DMS 273 (cell line): ENCODE measurements at regions not wholly inside any gene's neighbourhood (a gene's known extent, or its start where the extent isn't known, plus 50 kb on each side); places are given as distances from the start of the nearest gene placed in this dataset.
"Not testable (repeated sequence)": the region's sequence is repeated elsewhere in the genome, so short reads cannot be mapped to it uniquely, and the experiment has no call there.

Source experiments
- DNase-seq: peaks from one replicate; lab custom pipeline; 2025; ENCODE audit not compliant: unreplicated experiment; lab: John Stamatoyannopoulos, UW

DNA sequence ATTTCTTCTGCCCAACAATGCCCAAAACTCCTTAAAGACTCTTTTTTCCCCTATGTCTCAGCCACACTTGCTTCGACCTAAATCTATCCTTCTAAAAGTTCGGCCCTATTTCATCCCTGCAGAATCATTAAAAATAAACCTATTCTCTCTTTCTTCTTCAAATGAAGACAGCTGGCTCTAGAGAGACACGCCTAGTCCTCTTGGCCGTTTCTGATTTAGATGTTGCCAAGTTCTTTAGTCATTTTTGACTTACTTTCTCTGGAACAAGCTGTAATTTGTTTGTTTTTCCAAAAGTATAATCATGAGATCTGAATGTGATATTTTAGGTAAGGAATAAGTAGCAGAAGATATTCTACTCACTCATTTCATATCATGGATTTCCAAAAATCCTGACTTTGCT, 211.6 kb downstream of the CENPC start:
- no peak for DNase-seq

DNA sequence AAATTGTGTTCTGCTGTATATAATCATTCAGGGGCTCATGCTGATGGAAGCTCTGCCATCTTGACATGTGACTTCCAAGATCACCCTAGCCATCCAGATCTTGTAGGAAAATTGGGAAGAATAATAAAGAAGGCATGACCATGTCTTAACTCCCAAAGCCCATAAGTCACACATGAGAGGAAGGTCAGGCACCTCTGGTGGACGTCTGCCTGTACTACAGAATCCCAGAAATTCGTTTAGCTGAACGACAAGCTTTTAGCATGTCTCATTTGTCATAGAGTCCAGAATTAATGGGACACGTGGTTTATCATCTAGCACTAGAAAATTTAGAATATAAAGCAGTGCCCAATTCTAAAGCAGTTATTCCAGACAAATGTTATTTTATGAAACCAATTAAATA, 212.7 kb downstream of the CENPC start:
- DNase-seq = peak; percentile 37

DNA sequence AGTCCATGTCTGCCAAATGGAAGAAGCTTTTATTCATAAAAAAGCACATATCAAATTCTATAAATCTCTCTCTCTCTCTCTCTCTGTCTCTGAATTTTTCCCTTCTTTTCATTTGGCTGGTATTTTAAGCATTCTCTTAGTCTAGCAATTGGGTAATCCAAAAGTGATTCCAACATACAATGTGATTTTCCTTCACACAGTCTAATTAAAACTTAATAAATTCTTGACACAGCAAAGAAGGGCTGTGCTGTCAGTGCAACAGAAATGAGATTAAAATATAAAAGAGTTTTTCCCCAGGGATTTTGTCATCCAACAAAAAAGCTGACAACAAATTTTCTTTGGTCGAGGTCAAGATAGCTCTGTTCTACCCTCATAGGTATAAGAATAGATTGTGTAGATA, 216.9 kb downstream of the CENPC start:
- no peak for DNase-seq

DNA sequence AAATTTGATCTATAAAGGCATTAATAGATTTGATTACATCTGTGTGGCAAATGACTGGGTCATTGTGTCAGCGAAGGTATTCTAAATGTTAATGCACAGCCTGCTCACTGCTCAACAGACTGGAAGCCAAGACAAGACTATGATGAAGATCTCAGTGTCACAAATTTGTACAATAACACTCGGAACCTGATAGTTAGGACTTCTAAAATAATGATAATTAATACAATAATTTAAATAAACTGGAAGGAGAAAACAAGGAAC, 217.4 kb downstream of the CENPC start:
- no peak for DNase-seq

DNA sequence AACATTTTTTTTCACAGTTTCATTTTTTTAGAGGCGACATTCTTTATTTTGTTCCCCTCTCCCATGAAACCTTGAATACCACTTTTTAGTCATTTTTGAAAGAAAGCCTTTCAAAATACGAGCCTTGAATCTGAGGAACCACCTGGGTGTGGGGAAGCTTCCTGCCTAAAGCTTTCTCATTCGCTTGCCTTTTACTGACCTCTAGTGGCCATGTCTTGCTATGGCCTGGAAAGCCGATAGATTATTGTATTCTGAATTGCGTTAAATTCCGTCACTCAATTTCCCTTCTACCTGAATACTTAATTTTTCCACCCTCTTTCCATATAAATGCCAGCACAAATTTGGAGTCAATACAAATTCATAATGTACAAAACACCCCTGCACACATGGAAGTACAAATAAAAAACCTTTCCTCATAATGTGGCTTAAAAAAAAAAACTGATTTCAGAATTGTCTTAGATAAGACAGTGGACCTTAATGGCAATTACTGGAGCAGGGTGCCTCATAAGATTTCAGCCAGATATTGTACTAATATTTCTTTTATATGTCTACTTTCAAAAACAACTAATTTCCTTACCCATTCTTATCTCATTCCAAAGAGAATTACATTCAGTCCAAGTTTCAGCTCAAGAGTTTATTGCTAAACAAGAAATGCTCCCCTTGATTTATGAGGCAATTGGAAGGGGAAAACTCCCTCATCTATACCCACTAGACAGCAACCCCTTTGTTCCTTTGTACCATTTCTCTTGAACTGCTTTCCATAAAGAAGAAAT, 217.9 kb downstream of the CENPC start:
- DNase-seq = peak; percentile 79

DNA sequence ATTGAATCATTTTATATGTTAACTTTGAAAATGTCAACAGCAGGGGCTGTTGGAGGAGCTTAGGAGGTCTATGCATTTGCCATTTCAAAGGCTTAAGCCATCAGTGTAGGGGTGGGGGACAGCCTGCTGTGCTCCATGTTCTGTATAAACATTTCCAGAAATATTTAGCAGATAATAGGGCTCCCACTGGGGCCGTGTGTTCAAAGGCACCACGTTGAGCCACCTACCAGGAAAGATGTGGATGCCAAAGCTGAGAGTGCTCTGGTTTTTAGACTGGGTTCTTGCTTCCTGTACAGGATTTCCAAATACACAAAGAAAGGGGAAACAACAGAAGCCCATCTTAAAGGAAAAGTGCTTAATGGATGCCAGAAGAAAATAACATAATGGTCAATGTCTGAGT, 219.5 kb downstream of the CENPC start:
- no peak for DNase-seq

DNA sequence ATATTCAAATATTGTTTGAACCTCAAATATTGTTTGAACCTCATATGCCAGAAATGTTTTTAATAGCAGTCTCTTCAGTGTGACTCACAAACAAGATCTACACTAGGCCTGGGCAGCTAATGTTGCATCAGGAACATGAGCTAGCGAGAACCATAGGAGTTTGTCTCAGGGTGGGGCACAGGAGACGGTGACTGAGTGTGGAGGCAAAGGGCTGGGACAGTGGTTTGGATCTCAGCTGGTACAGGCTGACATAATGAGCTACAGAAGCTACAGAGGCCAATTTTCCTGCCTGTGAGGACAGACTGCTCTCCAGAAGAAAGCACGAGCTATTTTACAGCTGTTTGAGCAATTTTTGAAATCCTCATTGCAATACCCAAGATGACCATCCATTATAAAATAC, 224.7 kb downstream of the CENPC start:
- DNase-seq = no peak

DNA sequence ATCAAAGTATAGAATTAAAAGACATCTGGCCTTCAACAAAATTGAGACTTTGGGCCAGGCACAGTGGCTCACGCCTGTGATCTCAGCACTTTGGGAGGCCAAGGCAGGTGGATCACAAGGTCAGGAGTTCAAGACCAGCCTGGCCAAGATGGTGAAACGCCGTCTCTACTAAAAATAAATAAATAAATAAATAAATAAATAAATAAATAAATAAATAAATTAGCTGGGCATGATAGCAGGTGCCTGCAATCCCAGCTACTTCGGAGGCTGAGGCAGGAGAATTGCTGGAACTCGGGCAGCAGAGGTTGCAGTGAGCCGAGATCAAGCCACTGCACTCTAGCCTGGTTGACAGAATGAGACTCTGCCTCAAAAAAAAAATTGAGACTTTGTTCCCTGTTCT, 225.7 kb downstream of the CENPC start:
- not testable (repeated sequence) for DNase-seq

DNA sequence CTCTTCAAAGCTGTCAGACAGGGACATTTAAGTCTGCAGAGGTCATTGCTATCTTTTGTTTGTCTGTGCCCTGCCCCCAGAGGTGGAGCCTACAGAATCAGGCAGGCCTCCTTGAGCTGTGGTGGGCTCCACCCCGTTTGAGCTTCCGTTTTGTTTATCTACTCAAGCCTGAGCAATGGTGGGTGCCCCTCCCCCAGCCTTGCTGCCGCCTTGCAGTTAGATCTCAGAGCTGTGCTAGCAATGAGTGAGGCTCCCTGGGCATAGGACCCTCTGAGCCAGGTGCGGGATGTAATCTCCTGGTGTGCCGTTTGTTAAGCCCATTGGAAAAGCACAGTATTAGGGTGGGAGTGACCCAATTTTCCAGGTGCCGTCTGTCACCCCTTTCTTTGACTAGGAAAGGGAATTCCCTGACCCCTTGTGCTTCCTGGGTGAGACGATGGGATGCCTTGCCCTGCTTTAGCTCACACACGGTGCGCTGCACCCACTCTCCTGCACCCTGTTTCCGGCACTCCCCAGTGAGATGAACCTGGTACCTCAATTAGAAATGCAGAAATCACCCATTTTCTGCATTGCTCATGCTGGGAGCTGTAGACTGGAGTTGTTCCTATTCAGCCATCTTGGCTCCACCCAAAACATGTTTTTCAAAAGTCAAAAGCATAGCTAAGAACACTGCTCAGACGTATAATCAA, 244.7 kb downstream of the CENPC start:
- DNase-seq = not testable (repeated sequence)

DNA sequence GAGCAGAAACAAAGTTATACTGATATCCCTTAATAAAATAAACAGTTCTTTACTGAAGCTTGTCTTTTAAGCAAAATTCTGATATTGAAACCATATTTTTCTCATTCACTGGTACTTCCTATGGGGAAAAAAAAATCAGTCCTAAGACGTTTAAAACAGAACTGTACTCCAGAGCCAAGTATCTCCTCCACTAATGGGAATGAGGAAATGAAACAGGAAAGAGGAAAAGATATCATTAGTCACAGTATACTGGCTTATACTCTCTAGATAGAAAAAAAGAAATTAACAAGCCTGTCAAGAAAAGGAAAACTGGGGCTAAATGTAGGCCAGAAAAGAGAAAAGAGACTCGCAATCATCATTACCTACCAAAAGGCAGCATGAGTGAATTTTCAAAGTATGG, 252.7 kb downstream of the CENPC start:
- DNase-seq = no peak

DNA sequence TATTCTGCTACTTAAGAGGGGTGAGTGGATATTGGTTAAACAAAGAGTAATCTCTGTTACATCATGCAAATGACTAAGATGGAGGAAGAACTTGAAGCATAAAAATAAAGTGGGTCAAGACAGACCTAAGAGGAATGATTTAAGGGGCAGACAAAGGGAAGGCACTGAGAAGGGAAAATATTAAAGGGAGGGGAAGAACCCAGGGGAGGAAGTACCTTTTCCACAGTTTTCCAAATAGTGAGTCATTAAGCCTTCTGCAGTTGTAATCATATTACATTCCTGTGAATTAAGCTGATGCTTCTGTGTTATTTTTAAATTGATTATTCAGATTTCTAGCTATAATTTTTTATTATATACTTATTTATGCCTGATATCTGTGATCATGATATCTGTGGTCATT, 253.3 kb downstream of the CENPC start:
- DNase-seq = no peak

DNA sequence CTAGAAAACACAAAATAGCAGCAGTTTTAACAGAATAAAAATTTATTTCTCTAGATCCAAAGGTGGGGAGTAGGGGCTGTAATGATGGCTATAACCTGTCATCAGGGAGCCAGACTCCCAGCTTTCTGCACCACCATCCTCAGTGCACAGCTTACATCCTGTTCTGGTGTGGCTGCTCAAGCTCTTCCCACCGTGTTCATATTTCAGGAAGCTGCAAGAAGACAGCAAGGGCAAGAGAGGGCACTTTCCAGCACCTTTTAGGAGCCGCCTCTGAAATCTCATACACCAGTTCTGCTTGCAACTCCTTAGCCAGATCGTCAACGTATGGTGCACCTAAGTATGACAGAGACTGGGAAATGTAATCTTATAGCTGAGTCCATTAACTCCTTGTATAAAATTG, 253.7 kb downstream of the CENPC start:
- DNase-seq = no peak

DNA sequence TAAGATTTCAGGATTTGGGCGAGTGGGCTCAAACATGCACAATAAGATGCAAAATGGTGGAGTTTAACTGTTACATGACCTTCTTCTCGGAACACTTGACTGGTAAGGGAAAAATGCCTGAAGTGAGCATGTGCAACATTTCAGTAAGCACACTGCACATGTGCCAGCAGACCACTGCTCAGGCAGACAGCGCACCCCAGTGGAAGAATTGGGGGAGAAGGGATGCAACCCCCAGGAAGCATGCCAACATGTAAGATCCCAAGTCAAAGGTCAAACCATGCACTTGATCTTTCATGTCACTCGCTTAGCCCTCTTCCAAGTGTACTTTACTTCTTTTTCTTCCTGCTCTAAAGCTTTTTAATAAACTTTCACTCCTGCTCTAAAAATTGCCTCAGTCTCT, 256.3 kb downstream of the CENPC start:
- peak; percentile 70 for DNase-seq

DNA sequence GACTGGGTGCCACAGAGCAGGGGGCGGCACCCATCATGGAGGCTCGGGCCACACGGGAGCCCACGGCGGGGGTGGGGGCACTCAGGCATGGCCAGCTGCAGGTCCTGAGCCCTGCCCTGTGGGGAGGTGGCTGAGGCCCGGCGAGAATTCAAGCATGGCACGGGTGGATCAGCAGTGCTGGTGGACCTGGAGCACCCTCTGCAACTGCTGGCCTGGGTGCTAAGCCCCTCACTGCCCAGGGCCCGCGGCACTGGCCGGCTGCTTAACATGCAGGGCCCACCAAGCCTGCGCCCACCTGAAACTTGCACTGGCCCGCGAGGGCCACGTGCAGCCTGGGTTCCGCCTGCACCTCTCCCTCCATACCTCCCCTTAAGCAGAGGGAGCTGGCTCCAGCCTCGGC, 258.6 kb downstream of the CENPC start:
- DNase-seq = no peak

DNA sequence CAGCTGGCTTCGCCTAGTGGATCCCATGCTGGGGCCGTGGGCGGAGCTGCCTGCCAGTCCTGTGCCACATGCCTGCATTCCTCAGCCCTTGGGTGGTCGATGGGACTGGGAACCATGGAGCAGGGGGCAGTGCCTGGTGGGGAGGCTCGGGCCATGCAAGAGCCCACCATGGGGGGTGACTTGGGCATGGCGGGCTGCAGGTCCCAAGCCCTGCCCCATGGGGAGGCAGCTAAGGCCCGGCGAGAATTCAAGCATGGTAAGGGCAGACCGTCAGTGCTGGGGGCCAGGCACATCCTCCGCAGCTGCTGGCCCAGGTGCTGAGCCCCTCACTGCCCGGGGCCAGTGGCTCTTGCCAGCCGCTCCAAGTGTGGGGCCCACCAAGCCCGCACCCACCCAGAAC, 262.6 kb downstream of the CENPC start:
- DNase-seq = no peak

DNA sequence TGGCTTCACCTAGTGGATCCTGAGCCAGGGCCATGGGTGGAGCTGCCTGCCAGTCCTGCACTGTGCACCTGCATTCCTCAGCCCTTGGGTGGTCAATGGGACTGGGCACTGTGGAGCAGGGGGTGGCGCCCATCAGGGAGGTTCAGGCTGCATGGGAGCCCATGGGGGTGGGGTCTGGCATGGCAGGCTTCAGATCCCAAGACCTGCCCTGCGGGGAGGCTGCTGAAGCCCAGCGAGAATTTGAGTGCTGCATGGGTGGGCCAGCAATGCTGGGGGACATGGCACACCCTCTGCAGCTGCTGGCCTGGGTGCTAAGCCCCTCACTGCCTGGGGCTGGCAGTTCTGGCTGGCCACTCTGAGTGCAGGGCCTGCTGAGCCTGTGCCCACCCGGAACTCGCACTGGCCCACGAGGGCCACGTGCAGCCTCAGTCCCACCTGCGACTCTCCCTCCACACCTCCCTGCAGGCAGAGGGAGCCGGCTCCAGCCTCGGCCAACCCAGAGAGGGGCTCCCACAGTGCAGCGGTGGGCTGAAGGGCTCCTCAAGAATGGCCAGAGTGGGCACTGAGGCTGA, 270.0 kb downstream of the CENPC start:
- no peak for DNase-seq

DNA sequence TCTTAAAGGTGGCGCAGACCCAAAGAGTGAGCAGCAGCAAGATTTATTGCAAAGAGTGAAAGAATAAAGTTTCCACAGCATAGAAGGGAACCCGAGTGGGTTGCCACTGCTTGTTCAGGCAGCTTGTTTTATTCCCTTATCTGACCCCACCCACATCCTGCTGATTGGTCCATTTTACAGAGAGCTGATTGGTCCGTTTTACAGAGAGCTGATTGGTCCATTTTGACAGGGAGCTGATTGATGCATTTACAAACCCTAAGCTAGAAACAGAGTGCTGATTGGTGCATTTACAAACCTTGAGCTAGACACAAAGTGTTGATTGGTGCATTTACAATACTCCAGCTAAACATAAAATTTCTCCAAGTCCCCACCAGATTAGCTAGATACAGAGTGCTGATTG, 270.6 kb downstream of the CENPC start:
- DNase-seq = not testable (repeated sequence)

DNA sequence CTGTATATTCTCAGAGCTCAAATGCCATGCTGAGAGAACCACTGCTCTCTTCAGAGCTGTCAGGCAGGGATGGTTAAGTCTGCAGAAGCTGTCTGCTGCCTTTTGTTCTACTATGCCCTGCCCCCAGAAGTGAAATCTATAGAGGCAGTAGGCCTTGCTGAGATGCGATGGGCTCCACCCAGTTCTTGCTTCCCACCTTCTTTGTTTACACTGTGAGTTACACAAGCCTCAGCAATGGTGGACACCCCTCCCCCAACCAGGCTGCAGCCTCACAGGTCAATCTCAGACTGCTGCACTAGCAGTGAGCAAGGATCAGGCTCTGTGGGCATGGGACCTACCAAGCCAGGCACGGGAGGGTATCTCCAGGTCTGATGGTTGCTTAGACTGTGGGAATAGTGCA, 271.6 kb downstream of the CENPC start:
- no peak for DNase-seq

DNA sequence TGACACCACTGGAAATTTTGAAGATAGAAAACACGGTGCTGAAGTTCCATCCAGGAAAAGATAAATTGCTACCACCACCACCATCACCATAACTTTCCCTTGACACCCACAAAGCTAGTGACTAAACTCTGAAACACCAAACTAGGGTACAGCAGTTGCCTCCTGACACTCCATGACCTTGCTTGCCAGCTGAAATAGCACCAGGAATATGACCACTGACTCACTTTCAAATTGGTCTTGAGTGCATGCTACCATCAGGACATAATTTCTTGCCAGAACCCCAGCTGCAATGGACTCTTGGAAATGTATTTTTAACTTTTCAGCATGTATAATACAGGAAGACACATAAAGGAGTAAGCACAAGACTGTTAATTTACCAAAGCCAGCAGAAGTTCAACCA, 283.3 kb downstream of the CENPC start:
- no peak for DNase-seq

DNA sequence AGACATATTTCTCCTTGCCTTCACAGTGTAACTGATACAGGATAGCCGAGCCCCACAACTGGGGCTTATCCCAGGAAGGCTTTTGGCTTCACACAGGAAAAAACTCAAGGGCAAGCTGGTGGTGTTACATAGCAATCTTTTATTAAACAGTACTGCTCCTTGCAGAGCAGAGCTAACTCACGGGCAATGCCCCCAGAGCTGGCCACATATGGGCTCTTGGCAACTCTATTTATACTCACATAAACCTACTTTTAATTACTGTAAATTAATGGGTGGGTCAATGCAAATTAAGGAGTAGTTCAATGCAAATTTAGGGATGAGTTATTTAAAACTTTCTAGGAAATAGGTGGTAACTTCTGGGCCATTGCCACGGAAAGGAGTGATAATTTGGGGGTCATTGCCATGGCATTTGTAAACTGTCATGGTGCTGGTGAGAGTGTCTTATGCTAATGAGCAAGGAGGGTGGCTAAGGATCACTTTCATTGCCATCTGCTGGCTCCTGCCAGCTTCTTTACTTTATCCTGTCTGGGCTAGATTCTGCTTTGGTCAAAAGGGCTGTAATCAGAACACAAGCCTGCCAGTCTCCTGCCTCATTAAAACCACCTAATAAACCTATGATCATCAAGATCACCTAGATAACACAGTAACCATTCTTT, 288.8 kb downstream of the CENPC start:
- peak; percentile 80 for DNase-seq

DNA sequence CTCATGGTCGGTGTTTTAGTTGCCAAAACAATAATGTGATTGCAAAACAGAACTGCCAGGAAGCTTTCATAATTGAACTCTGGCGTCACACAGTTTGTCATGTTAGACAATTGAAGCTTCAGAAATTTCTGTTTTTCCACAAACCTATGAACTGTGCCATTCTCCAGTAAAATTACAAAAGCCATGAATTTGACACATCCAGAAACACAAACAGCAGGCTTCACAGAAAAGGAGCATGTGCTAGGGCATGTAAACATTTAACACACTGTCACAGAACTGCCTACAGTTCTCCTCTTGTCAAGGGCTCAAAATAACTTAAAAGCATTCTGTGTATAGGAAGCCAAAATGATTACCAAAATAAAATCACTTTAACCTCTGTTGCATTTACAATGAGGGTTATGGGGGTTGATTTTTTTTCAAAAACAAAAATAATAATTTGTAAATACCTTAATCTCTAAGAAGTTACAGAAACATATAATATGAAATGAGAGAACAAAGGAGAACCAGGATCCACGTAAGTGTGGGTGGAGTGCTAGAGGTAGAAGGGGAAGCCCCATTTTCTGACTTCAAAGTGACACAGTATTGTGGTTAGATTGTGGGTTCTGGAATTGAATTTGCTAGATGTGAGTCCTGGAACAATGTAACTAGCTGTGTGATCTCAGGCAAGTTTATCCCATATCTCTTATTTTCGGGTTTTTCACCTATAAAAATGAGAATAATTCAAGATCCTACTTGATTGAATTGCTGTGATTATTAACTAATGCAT, 295.0 kb downstream of the CENPC start:
- no peak for DNase-seq
